Erythroblast (primary cell): ENCODE measurements at regions not wholly inside any gene's neighbourhood (a gene's known extent, or its start where the extent isn't known, plus 50 kb on each side); places are given as distances from the start of the nearest gene placed in this dataset.

Source experiments
- GATA1 ChIP-seq: IDR thresholded peaks from 2 replicates; pipeline ENCODE4 v1.6.1; 2011; ENCODE audit warnings: low read depth, mild to moderate bottlenecking, control low read depth, low read length, moderate library complexity
- POLR2A ChIP-seq: IDR thresholded peaks from 2 replicates; pipeline ENCODE4 v1.6.1; 2011; ENCODE audit warnings: mild to moderate bottlenecking, low read length

GRCh38 chr12:111227476-111228420 lies 141.1 kb downstream of the PHETA1 start:
- no peak for TF ChIP-seq POLR2A
- TF ChIP-seq GATA1: no peak
